Heart right ventricle (tissue), 16 donors: ENCODE measurements at regions not wholly inside any gene's neighbourhood (a gene's known extent, or its start where the extent isn't known, plus 50 kb on each side); places are given as distances from the start of the nearest gene placed in this dataset.

ENCODE experiments used
- ATAC-seq, 8 donors: fragments of 200-7000 bp; cut with Tn5 transposase; one replicate each; pipeline ENCODE4 v1.9.1; 2020; ENCODE audit warnings: mild to moderate bottlenecking in 8 of 8, moderate library complexity in 8 of 8, moderate number of reproducible peaks in 1 of 8
- DNase-seq, 2 donors: peaks; one replicate each; pipeline ENCODE4 v3.0.0-alpha.2; 2020
- H3K27ac ChIP-seq, 10 donors: fragments of 200-600 bp; sonication (generic) in 2 of 10; one replicate each; pipeline versions ENCODE4 v1.5.0 to v1.8.0; 2020 to 2022; ENCODE audit warnings: mild to moderate bottlenecking in 3 of 10
- H3K27me3 ChIP-seq, 7 donors: fragments of 200-600 bp; one replicate each; pipeline ENCODE4 v1.8.0; 2021 to 2022; ENCODE audit warnings: mild to moderate bottlenecking in 2 of 7
- H3K36me3 ChIP-seq, 9 donors: fragments of 200-600 bp; sonication (generic) in 1 of 9; one replicate each; pipeline versions ENCODE4 v1.5.0 to v1.8.0; 2020 to 2022; ENCODE audit warnings: mild to moderate bottlenecking in 2 of 9
- H3K4me1 ChIP-seq, 9 donors: fragments of 200-600 bp; sonication (generic) in 1 of 9; one replicate each; pipeline versions ENCODE4 v1.5.0 to v1.8.0; 2020 to 2022; ENCODE audit warnings: mild to moderate bottlenecking in 4 of 9
- H3K4me3 ChIP-seq, 10 donors: fragments of 200-600 bp; sonication (generic) in 2 of 10; one replicate each; pipeline versions ENCODE4 v1.5.0 to v1.8.0; 2020 to 2022; ENCODE audit warnings: mild to moderate bottlenecking in 7 of 10, moderate library complexity in 2 of 10
- H3K9me3 ChIP-seq, 11 donors: fragments of 200-600 bp in 10 of 11; sonication (generic) in 2 of 11; one replicate each; pipeline versions ENCODE4 v1.5.0 to v1.8.0; 2013 to 2022; ENCODE audit warnings: mild to moderate bottlenecking in 2 of 11, control low read depth in 1 of 11, moderate library complexity in 1 of 11
- CTCF ChIP-seq, 9 donors: fragments of 200-600 bp; sonication (generic) in 2 of 9; IDR thresholded peaks; one replicate each; pipeline versions ENCODE4 v1.5.0 to v1.8.0; 2021 to 2022; ENCODE audit warnings: antibody characterized with exemption in 9 of 9, mild to moderate bottlenecking in 5 of 9, moderate library complexity in 1 of 9
- WGBS, 2 donors: extraction: QIAGEN DNeasy Blood & Tissue Kit; methylation state at CpG; one replicate each; pipeline ENCODE4 v1.1.7; 2013; ENCODE audit warnings: inconsistent platforms in 1 of 2; 5-methylcytosine and 5-hydroxymethylcytosine counted together
- intact Hi-C, 10 donors: fragments of 100-400 bp; cut with DNase I; formaldehyde crosslinking; loops; one replicate each; pipeline versions ENCODE4 v1.11.1 to v1.14.2; 2022
- donor health status: Arrhythmogenic right ventricular cardiomyopathy.
- donor health status: ischemic (EF 13 %, LVEDD 7.1; RV severe dilation, severe dysfunction).
- donor health status: healthy with polysubstance abuse.
- donor health status: DM: no; HTN: yes; CAD: no.
- donor health status: DM: no; HTN: no; CAD: no.
- donor health status: ischemic (EF 25% LVEDD 6.9; RV normal size, moderate dysfunction).
- donor health status: ischemic (EF 25% LVEDD 5.7; RV mildly dilated, moderate dysfunction).
- donor health status: healthy.
- donor health status: DM: yes; HTN: yes; CAD: no.
- donor health status: Ischemic cardiomyopathy.
- donor health status: ischemic (EF 35%, LVEDD 5.7; RV mildly dilated, moderate dysfunction).
- donor health status: nonischemic (EF 11% LVEDD 7.7; RV severe dilation, severe dysfunction).
- donor health status: DM: yes; HTN: yes; CAD: no.
- donor health status: PGD.
- donor health status: ischemic (EF 29% LVEDD 5.4; RV normal size, mild dysfunction).
- donor health status: nonischemic (EF 23%, LVEDD 6.1; RV moderate dilation, normal function).

- intact Hi-C loops, result no loop called here
- no peak for ATAC-seq
- WGBS, 2 donors, result 75 to 76% methylated on average over 4 of the region's 4 CpGs
- H3K27ac ChIP-seq, result no peak overlapping the region
- H3K27me3 ChIP-seq, result peaks cover 0 to 3% (median 0%) of the 10 kb centered on the region in 7 donors
- peaks cover 0 to 11% (median 0%) of the 10 kb centered on the region in 9 donors for H3K4me1 ChIP-seq
- H3K9me3 ChIP-seq, result no peaks in the 10 kb centered on the region
- DNase-seq, result no peak
- H3K36me3 ChIP-seq, result no peaks in the 10 kb centered on the region
- TF ChIP-seq CTCF (IDR thresholded peaks at IDR 0.05), result no peak
- H3K4me3 ChIP-seq, result no peak overlapping the region
Observed at GRCh38 chr13:51524312-51524711, 60.0 kb upstream of the WDFY2 start.

- ATAC-seq (no peak), DNase-seq (no peak)
- H3K27me3 ChIP-seq, result peaks cover 0 to 3% (median 0%) of the 10 kb centered on the region in 7 donors
- no peak overlapping the region for H3K4me3 ChIP-seq
- H3K9me3 ChIP-seq, result no peaks in the 10 kb centered on the region
- no peak for TF ChIP-seq CTCF (IDR thresholded peaks at IDR 0.05)
- no peaks in the 10 kb centered on the region for H3K36me3 ChIP-seq
- H3K27ac ChIP-seq, result no peak overlapping the region
- WGBS, 2 donors, result 78 to 83% methylated on average over 5 of the region's 5 CpGs
- H3K4me1 ChIP-seq, result peaks cover 0 to 11% (median 0%) of the 10 kb centered on the region in 9 donors
- intact Hi-C loops, result no loop called here
Observed at GRCh38 chr13:51524829-51525566, 59.3 kb upstream of the WDFY2 start.

GRCh38 chr13:51525567-51526167 is 58.6 kb upstream of the WDFY2 start:
- 76 to 77% methylated on average over 5 of the region's 5 CpGs for WGBS, 2 donors
- H3K4me1 ChIP-seq, result peaks cover 0 to 11% (median 0%) of the 10 kb centered on the region in 9 donors
- peaks cover 0 to 3% (median 0%) of the 10 kb centered on the region in 7 donors for H3K27me3 ChIP-seq
- H3K4me3 ChIP-seq, result no peak overlapping the region
- intact Hi-C loops, result no loop called here
- H3K36me3 ChIP-seq, result no peaks in the 10 kb centered on the region
- H3K27ac ChIP-seq, result no peak overlapping the region
- ATAC-seq (no peak), DNase-seq (no peak)
- H3K9me3 ChIP-seq, result peaks cover 0 to 2% (median 0%) of the 10 kb centered on the region in 11 donors
- TF ChIP-seq CTCF (IDR thresholded peaks at IDR 0.05), result no peak

GRCh38 chr13:51526202-51526601 is 58.1 kb upstream of the WDFY2 start:
- no peaks in the 10 kb centered on the region for H3K36me3 ChIP-seq
- H3K4me3 ChIP-seq, result no peak overlapping the region
- H3K4me1 ChIP-seq, result peaks cover 0 to 11% (median 0%) of the 10 kb centered on the region in 9 donors
- no peak for TF ChIP-seq CTCF (IDR thresholded peaks at IDR 0.05)
- no peak overlapping the region for H3K27ac ChIP-seq
- H3K27me3 ChIP-seq, result peaks cover 0 to 3% (median 0%) of the 10 kb centered on the region in 7 donors
- H3K9me3 ChIP-seq, result peaks cover 0 to 7% (median 0%) of the 10 kb centered on the region in 11 donors
- 67 to 84% methylated on average over 3 of the region's 3 CpGs for WGBS, 2 donors
- ATAC-seq (no peak), DNase-seq (no peak)
- intact Hi-C loops, result no loop called here
